Kidney (tissue), 13 donors: ENCODE measurements at regions not wholly inside any gene's neighbourhood (a gene's known extent, or its start where the extent isn't known, plus 50 kb on each side); places are given as distances from the start of the nearest gene placed in this dataset.

Experiments used
- DNase-seq, 5 donors: peaks; one replicate each; pipeline ENCODE4 v3.0.0-alpha.2; 2013 to 2020
- FAIRE-seq: peaks from 2 replicates; lab custom pipeline; 2012; peaks lifted over from hg19 to GRCh38; lab: Jason Lieb, UNC
- H3K27ac ChIP-seq, 2 donors: one replicate each; pipeline ENCODE4 v1.7.0; 2013; ENCODE audit warnings: low read depth in 2 of 2, low read length in 2 of 2, inconsistent platforms in 1 of 2
- H3K27me3 ChIP-seq: one replicate; pipeline ENCODE4 v1.7.1; 2013; ENCODE audit warnings: low read length, inconsistent platforms; ENCODE audit not compliant: control insufficient read depth, insufficient read depth
- H3K36me3 ChIP-seq, 3 donors: one replicate each; pipeline versions ENCODE4 v1.7.0 to v1.7.1; 2013; ENCODE audit warnings: low read length in 3 of 3, control low read depth in 1 of 3, inconsistent platforms in 1 of 3; ENCODE audit not compliant: insufficient read depth in 3 of 3, control insufficient read depth in 2 of 3
- H3K4me1 ChIP-seq, 3 donors: one replicate each; pipeline versions ENCODE4 v1.7.0 to v1.7.1; 2013; ENCODE audit warnings: low read length in 3 of 3, inconsistent platforms in 1 of 3, low read depth in 1 of 3; ENCODE audit not compliant: control insufficient read depth in 2 of 3, insufficient read depth in 2 of 3
- H3K4me3 ChIP-seq, 3 donors: one replicate each; pipeline versions ENCODE4 v1.7.0 to v1.8.1; 2013; ENCODE audit warnings: low read length in 3 of 3, control low read depth in 1 of 3, inconsistent platforms in 1 of 3
- H3K9ac ChIP-seq, 3 donors: one replicate each; pipeline versions ENCODE4 v1.7.0 to v1.7.1; 2013; ENCODE audit warnings: low read length in 3 of 3, control low read depth in 1 of 3, inconsistent platforms in 1 of 3
- H3K9me3 ChIP-seq, 3 donors: one replicate each; pipeline versions ENCODE4 v1.7.0 to v1.7.1; 2013; ENCODE audit warnings: low read length in 3 of 3, control low read depth in 1 of 3, inconsistent platforms in 1 of 3; ENCODE audit not compliant: control insufficient read depth in 2 of 3, insufficient read depth in 1 of 3
- intact Hi-C: fragments of 100-400 bp; cut with DNase I; formaldehyde crosslinking; loops from one replicate; pipeline ENCODE4 v1.11.1; 2022
- TF ChIP-seq, protein P1 (sequence below): IDR thresholded peaks from 3 replicates; pipeline ENCODE4 v1.5.1; 2012; ENCODE audit warnings: mild to moderate bottlenecking, moderate library complexity, borderline replicate concordance; ENCODE audit not compliant: insufficient read depth; ENCODE audit errors: extremely low read depth
- donor health status: control.
- donor health status: control.
- donor health status: control.
- donor health status: control.
- donor health status: control.
- donor health status: DM: yes; HTN: yes; CAD: no.
- donor health status: Normal renal cell carcinoma (clear cell type).

DNA sequence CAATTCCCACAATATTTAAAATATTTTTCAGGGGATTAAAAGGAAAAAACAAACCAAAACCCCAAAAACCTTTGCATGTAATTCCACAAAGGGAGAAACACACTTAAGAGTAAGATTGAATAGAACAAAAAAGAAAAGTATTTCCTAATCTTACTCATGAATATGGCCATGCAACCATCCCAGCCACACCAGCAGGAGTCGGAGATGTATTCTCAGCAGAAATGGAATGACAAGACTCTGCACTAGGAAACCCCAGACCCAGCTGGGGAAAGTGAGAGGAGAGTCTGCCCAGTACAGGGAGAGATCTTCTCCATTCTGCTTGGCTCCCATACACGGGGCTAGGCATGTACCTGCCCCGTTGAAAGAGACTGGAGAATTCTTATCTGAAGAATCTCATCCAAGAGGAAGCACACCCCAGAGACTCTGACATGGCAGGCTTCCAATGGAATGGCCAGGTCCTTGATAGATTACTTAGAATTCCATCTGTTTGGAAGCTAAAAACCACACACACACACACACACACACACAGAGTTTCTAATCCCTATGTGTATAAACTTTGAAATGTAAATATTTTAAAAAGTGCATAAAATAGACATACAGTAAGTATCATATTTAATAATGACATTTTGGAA is 118.8 kb downstream of the GADD45G start:
- DNase-seq (peak in 1 of 5 donors; percentile 20), FAIRE-seq (no peak)
- H3K9me3 ChIP-seq, result no peaks in the 10 kb centered on the region

DNA sequence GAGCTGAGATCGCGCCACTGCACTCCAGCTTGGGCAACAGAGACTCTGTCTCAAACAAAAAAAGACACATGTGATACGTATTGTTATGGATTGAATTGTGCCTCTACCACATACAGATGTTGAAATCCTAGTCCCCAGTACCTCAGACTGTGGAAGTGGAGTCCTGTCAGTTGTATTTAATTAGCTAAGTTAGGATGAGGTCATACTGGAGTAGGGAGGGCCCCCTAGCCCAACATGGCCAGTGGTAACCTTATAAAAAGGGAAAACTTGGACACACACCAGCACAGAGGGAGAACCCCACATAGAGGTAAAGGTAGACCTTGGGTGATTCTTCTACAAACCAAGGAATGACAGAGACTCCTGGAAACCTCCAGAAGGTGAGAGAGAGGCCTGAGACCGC is 119.8 kb downstream of the GADD45G start:
- Histone ChIP-seq H3K27ac (no peak overlapping the region), H3K9ac (no peak overlapping the region), H3K4me1 (no peaks in the 10 kb centered on the region), H3K36me3 (no peaks in the 10 kb centered on the region), H3K4me3 (no peak overlapping the region), H3K9me3 (no peaks in the 10 kb centered on the region), H3K27me3 (no peaks in the 10 kb centered on the region)
- FAIRE-seq (no peak), DNase-seq (no peak)
- intact Hi-C loops, result no loop called here
- TF ChIP-seq, protein P1, sequence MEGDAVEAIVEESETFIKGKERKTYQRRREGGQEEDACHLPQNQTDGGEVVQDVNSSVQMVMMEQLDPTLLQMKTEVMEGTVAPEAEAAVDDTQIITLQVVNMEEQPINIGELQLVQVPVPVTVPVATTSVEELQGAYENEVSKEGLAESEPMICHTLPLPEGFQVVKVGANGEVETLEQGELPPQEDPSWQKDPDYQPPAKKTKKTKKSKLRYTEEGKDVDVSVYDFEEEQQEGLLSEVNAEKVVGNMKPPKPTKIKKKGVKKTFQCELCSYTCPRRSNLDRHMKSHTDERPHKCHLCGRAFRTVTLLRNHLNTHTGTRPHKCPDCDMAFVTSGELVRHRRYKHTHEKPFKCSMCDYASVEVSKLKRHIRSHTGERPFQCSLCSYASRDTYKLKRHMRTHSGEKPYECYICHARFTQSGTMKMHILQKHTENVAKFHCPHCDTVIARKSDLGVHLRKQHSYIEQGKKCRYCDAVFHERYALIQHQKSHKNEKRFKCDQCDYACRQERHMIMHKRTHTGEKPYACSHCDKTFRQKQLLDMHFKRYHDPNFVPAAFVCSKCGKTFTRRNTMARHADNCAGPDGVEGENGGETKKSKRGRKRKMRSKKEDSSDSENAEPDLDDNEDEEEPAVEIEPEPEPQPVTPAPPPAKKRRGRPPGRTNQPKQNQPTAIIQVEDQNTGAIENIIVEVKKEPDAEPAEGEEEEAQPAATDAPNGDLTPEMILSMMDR, result no peak

More for the DNA sequence above, 118.8 kb downstream of the GADD45G start:
- no peaks in the 10 kb centered on the region for H3K36me3 ChIP-seq
- TF ChIP-seq, protein P1, result no peak
- H3K27me3 ChIP-seq, result no peaks in the 10 kb centered on the region
- H3K4me3 ChIP-seq, result no peak overlapping the region
- no peaks in the 10 kb centered on the region for H3K4me1 ChIP-seq
- intact Hi-C loops, result no loop called here
- H3K9ac ChIP-seq, result no peak overlapping the region
- no peak overlapping the region for H3K27ac ChIP-seq

DNA sequence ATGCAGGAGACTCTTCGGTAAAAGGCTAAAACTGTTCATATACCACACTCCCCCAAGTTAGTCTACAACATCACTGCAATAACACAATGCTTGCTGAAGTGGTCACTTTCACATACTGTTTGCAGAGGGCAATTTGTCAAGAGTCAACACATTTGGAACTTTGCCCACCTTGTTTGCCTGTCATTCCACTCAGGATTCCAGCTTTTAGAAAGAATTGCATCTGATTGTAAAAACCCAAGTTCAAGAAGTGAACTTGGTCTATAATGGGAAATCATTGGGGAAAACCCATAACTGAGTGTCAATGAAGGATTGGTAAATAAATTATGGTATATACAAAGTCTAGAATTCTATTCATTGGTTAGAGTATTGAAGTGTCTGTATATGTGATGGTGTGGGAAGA is 120.5 kb downstream of the GADD45G start:
- peaks cover 0 to 2% (median 0%) of the 10 kb centered on the region in 3 donors for H3K4me1 ChIP-seq
- TF ChIP-seq, protein P1, result no peak
- H3K9ac ChIP-seq, result no peak overlapping the region
- intact Hi-C loops, result no loop called here
- no peak for DNase-seq
- H3K9me3 ChIP-seq, result no peaks in the 10 kb centered on the region
- no peaks in the 10 kb centered on the region for H3K36me3 ChIP-seq
- no peaks in the 10 kb centered on the region for H3K27me3 ChIP-seq
- FAIRE-seq, result no peak
- H3K4me3 ChIP-seq, result no peak overlapping the region
- no peak overlapping the region for H3K27ac ChIP-seq
